ENCODE measurements at regions not wholly inside any gene's neighbourhood (a gene's known extent, or its start where the extent isn't known, plus 50 kb on each side); places are given as distances from the start of the nearest gene placed in this dataset.
"Not testable (repeated sequence)": the region's sequence is repeated elsewhere in the genome, so short reads cannot be mapped to it uniquely, and the experiment has no call there.

DNA sequence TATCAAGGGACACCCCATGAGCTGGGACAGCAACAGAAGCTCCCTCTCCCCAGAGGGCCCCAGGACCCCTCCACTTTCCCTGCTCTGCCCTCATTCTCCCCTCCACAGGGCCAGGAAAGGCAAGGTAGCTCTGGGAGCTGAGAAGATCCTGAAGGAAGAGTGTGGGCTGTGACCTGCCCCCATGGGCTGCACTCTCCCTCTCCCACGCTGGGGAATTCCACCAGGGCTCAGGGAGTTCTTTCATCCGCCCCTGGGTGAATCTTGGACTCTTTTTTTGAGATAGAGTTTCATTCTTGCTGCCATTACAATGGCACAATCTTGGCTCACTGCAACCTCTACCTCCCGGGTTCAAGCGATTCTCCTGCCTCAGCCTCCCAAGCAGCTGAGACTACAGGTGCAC, 73.8 kb downstream of the C9orf50 start:
- no peak for DNase-seq

DNA sequence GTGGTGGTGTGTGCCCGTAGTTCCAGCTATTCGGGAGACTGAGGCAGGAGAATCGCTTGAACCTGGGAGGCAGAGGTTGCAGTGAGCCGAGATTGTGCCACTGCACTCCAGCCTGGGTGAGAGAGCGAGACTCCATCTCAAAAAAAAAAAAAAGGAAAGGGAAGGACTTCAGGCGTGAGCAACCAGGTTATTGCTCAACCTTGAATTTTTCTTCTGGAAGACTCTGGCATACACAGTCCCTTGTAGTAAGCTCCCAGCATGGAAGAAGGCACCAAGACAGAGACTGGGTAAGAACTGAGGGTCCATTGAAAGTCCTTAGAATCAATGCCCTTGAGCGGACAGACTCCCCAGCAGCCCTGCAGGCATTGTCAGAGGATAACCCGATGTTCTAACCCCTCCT, 75.0 kb downstream of the C9orf50 start:
- not testable (repeated sequence) for DNase-seq

DNA sequence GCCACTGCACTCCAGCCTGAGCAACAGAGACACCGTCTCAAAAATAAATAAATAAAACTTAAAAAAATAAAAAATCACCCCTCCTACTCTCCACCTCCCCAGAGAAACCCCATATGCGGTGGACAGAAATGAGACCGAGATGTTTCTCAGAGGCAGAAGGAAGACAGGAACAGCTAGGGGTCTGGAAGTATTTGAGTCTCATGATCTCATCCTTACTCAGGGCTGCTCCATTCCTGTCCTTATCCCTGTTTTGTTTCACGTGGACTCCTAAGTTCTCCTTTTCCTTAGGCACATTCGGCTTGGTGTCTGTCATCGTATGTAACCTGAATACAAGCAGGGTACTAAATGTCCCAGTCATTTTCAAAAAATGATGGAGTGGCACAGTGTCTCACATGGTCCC, 76.1 kb downstream of the C9orf50 start:
- DNase-seq, result no peak

- no peak for DNase-seq
Observed at GRCh38 chr9:129542741-129543140, 78.2 kb downstream of the C9orf50 start.

- no peak for DNase-seq
Observed at GRCh38 chr9:129541270-129541669, 79.6 kb downstream of the C9orf50 start.

- no peak for DNase-seq
Observed at GRCh38 chr9:129539446-129539845, 81.5 kb downstream of the C9orf50 start.

DNA sequence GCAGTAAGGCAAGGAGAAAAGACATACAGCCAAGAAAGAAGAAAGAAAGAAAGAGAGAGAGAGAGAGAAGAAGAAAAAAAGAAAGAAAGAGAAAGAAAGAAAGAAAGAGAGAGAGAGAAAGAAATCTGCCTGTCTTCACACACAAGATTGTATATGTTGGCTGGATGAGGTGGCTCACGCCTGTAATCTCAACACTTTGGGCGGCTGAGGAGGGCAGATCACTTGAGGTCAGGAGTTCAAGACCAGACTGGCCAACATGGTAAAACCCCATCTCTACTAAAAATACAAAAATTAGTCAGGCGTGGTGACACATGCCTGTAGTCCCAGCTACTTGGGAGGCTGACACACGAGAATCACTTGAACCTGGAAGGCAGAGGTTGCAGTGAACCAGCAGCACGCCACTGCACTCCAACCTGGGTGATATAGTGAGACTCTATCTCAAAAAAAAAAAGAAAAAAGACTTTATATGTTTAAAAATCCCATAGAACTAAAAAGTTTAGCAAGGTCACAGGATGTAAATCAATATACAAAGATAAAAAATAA, 89.0 kb downstream of the C9orf50 start:
- DNase-seq, result not testable (repeated sequence)

DNA sequence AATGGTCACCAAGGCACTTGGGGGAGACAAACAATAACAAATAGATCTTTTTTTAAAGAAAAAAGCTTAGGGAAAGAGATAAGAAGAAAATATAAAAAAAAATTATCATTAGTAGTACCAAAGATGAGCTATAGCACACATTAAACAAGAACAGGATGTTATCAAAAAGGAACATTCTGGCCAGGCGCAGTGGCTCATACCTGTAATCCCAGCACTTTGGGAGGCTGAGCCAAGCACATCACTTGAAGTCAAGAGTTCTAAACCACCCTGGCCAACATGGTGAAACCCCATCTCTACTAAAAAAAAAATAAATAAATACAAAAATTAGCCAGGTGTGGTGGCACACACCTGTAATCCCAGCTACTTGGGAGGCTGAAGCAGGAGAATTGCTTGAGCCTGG, 92.9 kb downstream of the C9orf50 start:
- DNase-seq, result not testable (repeated sequence)

DNA sequence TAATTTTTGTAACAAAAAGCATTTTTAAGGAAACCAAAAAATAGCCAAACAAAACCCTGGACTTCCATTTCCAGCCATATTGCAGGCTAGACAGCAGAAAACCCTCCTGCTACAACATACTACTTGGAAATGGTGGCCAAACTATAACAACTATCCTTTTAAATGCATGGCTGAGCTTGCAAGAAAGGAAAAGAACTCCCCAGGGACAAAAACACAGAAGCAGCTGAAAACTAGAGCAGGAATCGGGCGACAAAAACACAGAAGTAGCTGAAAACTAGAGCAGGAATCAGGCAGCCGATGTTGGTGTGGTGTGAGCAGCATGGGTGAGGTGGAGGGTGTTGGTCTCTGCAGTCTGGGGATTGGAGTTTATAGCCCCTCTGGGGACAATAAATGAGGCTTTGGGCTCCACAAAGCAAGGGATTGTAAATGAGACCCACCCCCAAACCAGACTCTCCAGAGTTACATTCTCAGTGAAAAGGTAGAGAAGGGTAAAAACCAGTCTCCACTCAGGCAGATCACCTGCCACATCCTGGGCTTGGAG, 95.2 kb downstream of the C9orf50 start:
- DNase-seq, result no peak

- no peak for DNase-seq
Observed at GRCh38 chr9:129524582-129525270, 96.2 kb downstream of the C9orf50 start.

DNA sequence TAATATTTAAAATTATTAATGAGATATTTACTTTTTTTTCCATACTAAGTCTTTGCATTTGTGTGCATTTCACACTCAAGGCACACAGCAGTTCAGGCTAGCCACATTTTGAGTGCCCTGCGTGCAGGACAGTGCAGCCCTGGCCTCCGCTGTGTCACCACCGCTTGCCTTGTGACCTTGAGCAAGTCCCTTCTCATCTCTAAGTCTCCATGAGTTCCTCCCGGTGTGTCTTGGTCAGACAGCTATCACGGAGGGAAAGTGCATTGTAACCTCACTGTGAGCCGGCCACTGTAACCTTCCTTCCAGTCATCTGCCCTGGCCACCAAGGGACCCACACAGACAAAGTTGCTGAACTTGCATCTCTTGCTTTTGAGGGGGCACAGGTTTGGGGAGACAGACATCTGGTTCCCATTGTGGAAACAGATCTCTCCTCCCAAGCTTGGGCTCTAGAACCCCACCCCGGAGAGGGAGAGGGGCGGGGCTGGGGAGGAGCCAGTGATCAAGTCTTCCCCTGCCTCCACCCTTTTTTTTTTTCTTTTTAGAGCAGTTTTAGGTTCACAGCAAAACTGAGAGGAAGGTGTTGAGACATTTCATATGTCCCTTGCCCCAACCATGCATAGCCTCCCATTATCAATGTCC, 96.8 kb downstream of the C9orf50 start:
- no peak for DNase-seq

DNA sequence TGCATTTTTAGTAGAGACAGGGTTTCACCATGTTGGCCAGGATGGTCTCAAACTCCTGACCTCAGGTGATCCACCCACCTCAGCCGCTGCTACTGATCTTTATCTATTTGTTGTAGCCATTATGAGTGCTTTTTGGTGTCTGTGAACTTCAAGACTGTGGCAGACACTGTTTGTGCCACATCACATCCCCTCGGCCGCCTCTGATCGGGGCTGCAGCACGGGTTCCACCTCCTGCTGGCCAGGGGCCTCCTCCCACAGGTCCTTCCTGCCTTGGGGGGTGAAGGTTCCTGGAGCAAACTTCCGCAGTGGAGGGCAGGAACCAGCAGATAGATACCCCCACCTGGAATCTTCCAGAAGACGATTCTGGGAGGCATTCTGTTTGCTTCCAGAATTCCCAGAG, 98.5 kb downstream of the C9orf50 start:
- DNase-seq, result no peak

- no peak for DNase-seq
Observed at GRCh38 chr9:129520082-129520481, 100.8 kb downstream of the C9orf50 start.

DNA sequence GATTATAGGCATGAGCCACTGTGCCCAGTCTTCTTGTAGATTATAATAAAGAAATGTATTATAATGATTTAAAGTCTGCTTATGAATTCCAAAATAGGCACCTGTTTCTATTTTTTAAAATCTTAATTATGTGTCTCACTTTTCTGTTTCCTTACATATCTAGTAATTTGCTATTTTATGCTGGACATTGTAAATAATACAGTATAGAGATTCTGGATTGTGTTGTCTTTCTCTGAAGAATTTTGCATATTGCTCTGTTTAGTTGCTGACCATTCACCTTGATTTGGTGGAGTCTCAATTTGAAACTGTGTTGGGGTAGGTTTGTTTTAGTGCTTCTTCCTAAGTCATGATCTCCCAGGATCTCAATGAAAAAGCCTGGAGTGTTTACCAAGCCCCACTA, 102.8 kb downstream of the C9orf50 start:
- no peak for DNase-seq

DNA sequence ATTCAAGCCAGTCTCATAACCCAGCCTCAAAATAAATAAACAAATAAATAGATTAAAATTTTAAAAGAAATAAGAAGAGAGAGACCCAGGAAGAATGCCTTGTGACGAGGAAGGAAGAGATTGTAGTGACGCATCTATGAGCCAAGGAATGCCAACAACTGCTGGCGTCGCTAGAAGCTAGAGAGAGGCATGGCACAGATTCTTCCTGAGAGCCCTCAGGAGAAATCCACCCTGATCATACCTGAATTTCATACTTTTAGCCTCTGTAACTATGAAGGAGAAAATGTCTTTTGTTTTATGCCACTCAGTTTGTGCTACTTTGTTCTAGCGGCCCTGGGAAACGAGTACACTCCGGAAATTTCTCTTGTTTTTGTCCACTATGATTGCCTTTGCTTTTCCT, 103.9 kb downstream of the C9orf50 start:
- no peak for DNase-seq

DNA sequence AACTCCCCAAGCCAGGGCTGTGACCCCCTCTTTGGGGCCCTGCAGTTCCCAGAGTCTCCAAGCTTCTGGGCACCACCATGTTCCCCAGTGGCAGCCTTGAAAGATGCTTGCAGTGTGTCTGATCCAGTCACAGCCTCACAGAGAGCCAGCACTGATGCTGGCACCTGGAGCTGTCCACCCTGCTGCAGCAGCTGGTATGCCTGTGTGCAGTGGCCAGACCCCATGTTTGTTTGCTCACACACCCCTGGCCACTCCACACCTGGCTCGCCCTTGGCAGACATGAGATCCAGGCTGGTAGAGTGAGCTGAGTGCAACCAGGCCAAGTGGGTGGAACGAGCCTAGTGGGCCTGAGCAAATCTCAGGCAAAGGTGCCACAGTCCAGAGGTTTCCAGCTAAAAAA, 106.0 kb downstream of the C9orf50 start:
- no peak for DNase-seq

DNA sequence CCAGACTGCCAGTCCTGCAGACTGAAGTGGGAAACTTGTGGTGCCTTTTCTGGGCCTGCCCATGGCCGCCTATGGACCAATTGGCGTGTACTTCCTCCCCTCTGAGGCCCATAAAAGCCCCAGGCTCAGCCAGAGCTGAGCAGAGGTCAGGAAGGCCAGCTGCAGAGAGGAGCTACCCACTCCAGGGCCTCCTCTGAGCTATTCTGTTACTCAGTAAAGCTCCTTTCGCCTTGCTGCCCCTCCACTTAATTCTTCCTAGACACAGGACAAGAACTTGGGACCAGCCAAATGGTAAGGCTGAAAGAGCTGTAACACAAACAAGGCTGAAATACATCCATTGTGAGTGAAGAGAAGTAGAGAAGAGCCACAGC, 106.4 kb downstream of the C9orf50 start:
- DNase-seq, result no peak

GRCh38 chr9:129513856-129514496, 106.9 kb downstream of the C9orf50 start:
- DNase-seq, result no peak

DNA sequence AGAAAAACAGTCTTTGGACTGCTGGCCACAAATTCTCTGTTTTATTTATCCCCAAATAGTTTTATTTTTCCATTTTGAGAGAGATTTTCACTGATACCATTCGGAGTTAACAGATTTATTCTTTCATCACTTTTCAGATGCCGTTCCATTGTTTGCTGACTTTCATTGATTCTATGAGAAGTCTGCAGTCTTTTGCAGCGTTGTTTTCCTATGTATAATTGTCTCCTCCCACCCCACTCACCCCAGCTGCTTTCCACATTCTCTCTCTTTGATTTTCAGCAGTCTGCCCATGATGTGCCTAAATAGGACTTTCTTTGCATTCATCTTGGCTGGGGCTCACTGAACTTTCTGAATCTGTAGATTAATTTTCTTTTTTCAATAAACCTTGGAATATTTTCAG, 107.6 kb downstream of the C9orf50 start:
- no peak for DNase-seq

GRCh38 chr9:129511285-129511900, 109.5 kb downstream of the C9orf50 start:
- DNase-seq, result no peak

- no peak for DNase-seq
Observed at GRCh38 chr9:129509533-129509928, 111.4 kb downstream of the C9orf50 start.

DNA sequence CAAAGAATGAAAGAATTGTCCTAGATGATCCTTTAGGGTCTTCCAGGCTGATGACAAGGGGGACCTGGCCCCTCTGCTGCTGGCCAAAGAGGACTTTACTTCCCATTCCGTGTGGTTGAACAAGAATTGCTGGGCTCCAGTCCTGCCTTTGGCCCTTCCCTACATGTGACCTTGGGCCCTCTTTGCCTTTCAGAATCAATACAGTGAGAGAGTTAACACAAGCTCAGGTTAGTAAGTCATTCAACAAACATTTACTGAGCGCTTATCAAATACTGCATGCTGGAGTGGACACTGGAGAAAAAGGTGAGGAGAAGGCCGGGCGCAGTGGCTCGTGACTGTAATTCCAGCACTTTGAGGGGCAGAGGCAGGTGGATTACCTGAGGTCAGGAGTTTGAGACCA, 113.1 kb downstream of the C9orf50 start:
- DNase-seq, result no peak
